ENCODE measurements at regions not wholly inside any gene's neighbourhood (a gene's known extent, or its start where the extent isn't known, plus 50 kb on each side); places are given as distances from the start of the nearest gene placed in this dataset.

- no peak for TF ChIP-seq CTCF (IDR thresholded peaks at IDR 0.05)
- no peak for TF ChIP-seq POLR2A (IDR thresholded peaks at IDR 0.05)
Measured at GRCh38 chr9:97237951-97238889, 69.2 kb upstream of the CCDC180 start.
